ENCODE measurements at regions not wholly inside any gene's neighbourhood (a gene's known extent, or its start where the extent isn't known, plus 50 kb on each side); places are given as distances from the start of the nearest gene placed in this dataset.
A peak's percentile ranks its signal among the peaks of the same experiment; 100 is the strongest.

DNA sequence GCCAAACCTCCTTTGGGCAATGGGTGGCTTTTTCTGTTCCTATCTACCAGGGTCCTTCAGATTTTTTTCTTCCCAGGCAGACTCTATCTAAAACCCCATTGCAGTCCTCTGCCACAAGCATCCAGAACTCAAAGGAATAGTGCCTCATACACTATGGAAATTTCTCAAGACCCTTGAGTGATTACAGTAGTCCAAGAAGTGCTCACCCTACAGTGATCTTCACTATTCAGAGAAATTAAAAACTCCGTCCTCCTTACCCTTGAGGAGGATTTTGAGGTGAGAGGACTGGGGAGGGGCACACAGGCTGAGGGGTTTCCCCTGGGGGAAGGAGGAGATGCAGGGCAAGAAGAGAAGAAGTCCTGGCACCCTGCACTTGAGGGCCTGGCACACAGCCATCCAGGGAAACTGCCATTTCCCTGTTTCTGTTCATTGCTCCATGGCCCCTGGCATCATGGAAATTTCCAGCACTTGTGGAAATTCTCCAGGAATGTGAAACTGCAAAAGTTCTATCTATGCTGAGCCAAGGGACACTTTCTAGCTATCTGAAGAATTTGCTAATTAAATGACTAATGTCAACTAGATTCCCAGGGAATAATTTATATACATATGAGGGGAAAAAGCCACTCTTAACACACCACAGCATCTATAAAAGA, 102.5 kb upstream of the ATP1B1 start:
- no peak for DNase-seq (ENCODE audit: low read depth)
- H3K4me3 ChIP-seq (ENCODE audit: low read depth, low read length): no peak overlapping the region
- TF ChIP-seq CTCF (IDR thresholded peaks at IDR 0.05; ENCODE audit: insufficient read depth, low read depth, low read length, missing control alignments): no peak

DNA sequence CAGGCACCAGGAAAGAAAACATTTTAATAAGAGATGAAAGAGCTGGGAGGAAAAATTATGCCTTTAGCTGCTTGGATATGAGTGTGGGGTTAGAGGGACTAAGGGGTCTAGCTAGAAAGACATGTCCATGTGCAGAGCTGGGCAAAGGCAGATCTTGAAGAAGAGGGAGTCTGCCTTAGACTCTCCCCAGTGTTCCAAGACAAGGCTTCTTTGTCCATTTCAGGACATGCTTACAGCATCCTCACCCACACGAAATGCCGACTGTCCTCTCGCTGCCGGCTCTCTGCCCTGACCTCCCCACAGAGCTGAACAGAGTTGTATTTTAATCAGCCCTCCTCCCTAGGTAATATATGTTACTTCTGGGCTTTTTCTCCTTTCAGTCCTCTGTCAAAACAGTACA, 100.7 kb upstream of the ATP1B1 start:
- H3K4me3 ChIP-seq (ENCODE audit: low read depth, low read length): no peak overlapping the region
- no peak for DNase-seq (ENCODE audit: low read depth)
- no peak for TF ChIP-seq CTCF (IDR thresholded peaks at IDR 0.05; ENCODE audit: insufficient read depth, low read depth, low read length, missing control alignments)

- peak; percentile 56 for DNase-seq (ENCODE audit: low read depth)
- H3K4me3 ChIP-seq (ENCODE audit: low read depth, low read length): no peak overlapping the region
- no peak for TF ChIP-seq CTCF (IDR thresholded peaks at IDR 0.05; ENCODE audit: insufficient read depth, low read depth, low read length, missing control alignments)
These were observed 96.8 kb upstream of the ATP1B1 start for GRCh38 chr1:169009666-169010065.

GRCh38 chr1:169012416-169012815, 94.1 kb upstream of the ATP1B1 start:
- DNase-seq (ENCODE audit: low read depth): peak; percentile 81
- no peak overlapping the region for H3K4me3 ChIP-seq (ENCODE audit: low read depth, low read length)
- TF ChIP-seq CTCF (IDR thresholded peaks at IDR 0.05; ENCODE audit: insufficient read depth, low read depth, low read length, missing control alignments): no peak

DNA sequence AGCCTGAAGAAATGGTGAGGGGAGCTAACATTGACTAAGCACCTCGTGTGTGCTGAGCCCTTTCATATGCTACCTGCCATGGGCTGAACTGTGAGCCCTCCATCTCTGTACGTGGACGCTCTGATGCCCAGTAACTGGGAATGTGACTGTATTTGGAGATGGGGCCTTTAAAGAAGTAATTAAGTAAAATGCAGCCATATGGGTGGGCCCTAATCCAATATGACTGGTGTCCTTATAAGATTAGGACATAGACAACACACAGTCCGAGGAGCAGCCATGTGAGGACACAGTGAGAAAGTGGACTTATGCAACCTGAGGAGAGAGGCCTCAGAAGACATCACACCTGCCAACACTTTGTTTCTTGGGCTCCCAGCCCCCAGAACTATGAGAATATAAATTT, 92.7 kb upstream of the ATP1B1 start:
- no peak overlapping the region for H3K4me3 ChIP-seq (ENCODE audit: low read depth, low read length)
- DNase-seq (ENCODE audit: low read depth): no peak
- TF ChIP-seq CTCF (IDR thresholded peaks at IDR 0.05; ENCODE audit: insufficient read depth, low read depth, low read length, missing control alignments): no peak

GRCh38 chr1:169015464-169015863, 91.0 kb upstream of the ATP1B1 start:
- DNase-seq (ENCODE audit: low read depth): no peak
- TF ChIP-seq CTCF (IDR thresholded peaks at IDR 0.05; ENCODE audit: insufficient read depth, low read depth, low read length, missing control alignments): no peak
- no peak overlapping the region for H3K4me3 ChIP-seq (ENCODE audit: low read depth, low read length)

DNA sequence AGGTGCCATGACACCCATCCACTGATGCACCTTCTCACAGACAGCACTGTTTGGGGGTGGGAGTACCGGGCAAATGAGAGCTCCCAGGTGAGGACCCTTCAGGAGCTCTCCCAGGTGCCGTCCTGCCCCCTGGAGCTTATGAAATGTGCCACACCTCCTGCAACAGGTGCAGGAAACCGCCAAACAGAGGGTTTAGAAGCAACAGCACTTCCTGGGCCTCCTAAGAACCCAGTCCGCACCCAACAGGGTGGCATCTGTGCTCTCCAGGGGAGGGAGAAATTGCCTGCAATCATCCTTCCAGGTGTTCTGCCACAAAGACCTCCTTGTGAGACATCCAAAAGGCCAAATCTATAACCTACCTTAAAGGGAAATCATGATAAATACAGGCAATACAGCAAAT, 87.7 kb upstream of the ATP1B1 start:
- no peak for TF ChIP-seq CTCF (IDR thresholded peaks at IDR 0.05; ENCODE audit: insufficient read depth, low read depth, low read length, missing control alignments)
- no peak overlapping the region for H3K4me3 ChIP-seq (ENCODE audit: low read depth, low read length)
- DNase-seq (ENCODE audit: low read depth): no peak
